CMK (cell line): ENCODE measurements at regions not wholly inside any gene's neighbourhood (a gene's known extent, or its start where the extent isn't known, plus 50 kb on each side); places are given as distances from the start of the nearest gene placed in this dataset.

Source experiments
- DNase-seq: peaks from one replicate; pipeline ENCODE4 v3.0.0-alpha.2; 2010; ENCODE audit warnings: low read depth

GRCh38 chr3:162992741-162993140 is 1496.1 kb downstream of the OTOL1 start:
- DNase-seq, result no peak

GRCh38 chr3:162994165-162994564 is 1497.6 kb downstream of the OTOL1 start:
- DNase-seq, result no peak

GRCh38 chr3:162996368-162996767 is 1499.8 kb downstream of the OTOL1 start:
- no peak for DNase-seq

GRCh38 chr3:162998205-162998604 is 1501.6 kb downstream of the OTOL1 start:
- no peak for DNase-seq

- DNase-seq, result no peak
Measured at GRCh38 chr3:163011596-163011995, 1515.0 kb downstream of the OTOL1 start.

GRCh38 chr3:163016251-163016650 is 1519.6 kb downstream of the OTOL1 start:
- no peak for DNase-seq

- no peak for DNase-seq
Measured at GRCh38 chr3:163018067-163018466, 1521.5 kb downstream of the OTOL1 start.

- no peak for DNase-seq
Measured at GRCh38 chr3:163018664-163019063, 1522.1 kb downstream of the OTOL1 start.

- no peak for DNase-seq
Measured at GRCh38 chr3:163019260-163019659, 1522.7 kb downstream of the OTOL1 start.

GRCh38 chr3:163033652-163034051 is 1537.0 kb downstream of the OTOL1 start:
- DNase-seq, result no peak

- DNase-seq, result no peak
Measured at GRCh38 chr3:163039636-163040035, 1543.0 kb downstream of the OTOL1 start.

- no peak for DNase-seq
Measured at GRCh38 chr3:163043074-163043473, 1546.5 kb downstream of the OTOL1 start.

GRCh38 chr3:163045945-163046344 is 1549.3 kb downstream of the OTOL1 start:
- no peak for DNase-seq

- no peak for DNase-seq
Measured at GRCh38 chr3:163048881-163049280, 1552.3 kb downstream of the OTOL1 start.

GRCh38 chr3:163056874-163057497 is 1560.4 kb downstream of the OTOL1 start:
- no peak for DNase-seq

- no peak for DNase-seq
Measured at GRCh38 chr3:163058031-163058854, 1561.6 kb downstream of the OTOL1 start.

- no peak for DNase-seq
Measured at GRCh38 chr3:163071713-163072112, 1575.1 kb downstream of the OTOL1 start.
